ENCODE measurements at regions not wholly inside any gene's neighbourhood (a gene's known extent, or its start where the extent isn't known, plus 50 kb on each side); places are given as distances from the start of the nearest gene placed in this dataset.

- TF ChIP-seq POLR2AphosphoS5 (IDR thresholded peaks at IDR 0.05; ENCODE audit: low read depth, low read length) (no peak), EZH2phosphoT487 (IDR thresholded peaks at IDR 0.05; ENCODE audit: borderline replicate concordance, low read depth) (no peak), TEAD4 (IDR thresholded peaks at IDR 0.05; ENCODE audit: borderline replicate concordance, insufficient read depth) (no peak), ZBTB33 (IDR thresholded peaks at IDR 0.05; ENCODE audit: borderline replicate concordance, low read depth) (no peak), FOXM1 (IDR thresholded peaks at IDR 0.05; ENCODE audit: low read depth) (no peak), CTCF (IDR thresholded peaks at IDR 0.05) (peak; percentile 65), IRF3 (IDR thresholded peaks at IDR 0.05; ENCODE audit: low read depth, low read length) (no peak), RXRA (IDR thresholded peaks at IDR 0.05; ENCODE audit: borderline replicate concordance, low read depth) (no peak)
Measured at GRCh38 chr4:65865489-65865888, 195.2 kb upstream of the EPHA5 start.

Measured in SK-N-SH (cell line).